ENCODE measurements at regions not wholly inside any gene's neighbourhood (a gene's known extent, or its start where the extent isn't known, plus 50 kb on each side); places are given as distances from the start of the nearest gene placed in this dataset.

DNA sequence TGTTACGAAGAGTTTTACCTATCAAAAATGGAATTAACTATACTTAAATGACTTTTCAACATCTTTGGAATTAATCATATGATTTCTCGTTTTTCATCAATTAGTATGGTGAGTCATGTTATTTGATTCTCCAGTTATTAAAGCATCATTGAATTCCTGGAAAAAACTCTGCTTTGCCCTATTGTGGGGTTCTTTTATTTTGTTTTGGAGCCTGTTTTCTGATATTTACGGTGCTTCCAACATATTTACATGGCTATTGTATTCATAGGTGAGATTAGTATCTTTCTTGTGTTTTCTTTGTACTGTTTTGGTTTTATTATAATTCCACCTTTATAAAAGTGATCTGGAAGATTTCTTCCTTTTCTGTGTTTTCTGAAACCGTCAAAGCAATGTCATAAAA lies 902.7 kb downstream of the TBC1D22A start:
- no peak for TF ChIP-seq RAD21 (IDR thresholded peaks at IDR 0.05; ENCODE audit: low read length)
- TF ChIP-seq, protein P1, sequence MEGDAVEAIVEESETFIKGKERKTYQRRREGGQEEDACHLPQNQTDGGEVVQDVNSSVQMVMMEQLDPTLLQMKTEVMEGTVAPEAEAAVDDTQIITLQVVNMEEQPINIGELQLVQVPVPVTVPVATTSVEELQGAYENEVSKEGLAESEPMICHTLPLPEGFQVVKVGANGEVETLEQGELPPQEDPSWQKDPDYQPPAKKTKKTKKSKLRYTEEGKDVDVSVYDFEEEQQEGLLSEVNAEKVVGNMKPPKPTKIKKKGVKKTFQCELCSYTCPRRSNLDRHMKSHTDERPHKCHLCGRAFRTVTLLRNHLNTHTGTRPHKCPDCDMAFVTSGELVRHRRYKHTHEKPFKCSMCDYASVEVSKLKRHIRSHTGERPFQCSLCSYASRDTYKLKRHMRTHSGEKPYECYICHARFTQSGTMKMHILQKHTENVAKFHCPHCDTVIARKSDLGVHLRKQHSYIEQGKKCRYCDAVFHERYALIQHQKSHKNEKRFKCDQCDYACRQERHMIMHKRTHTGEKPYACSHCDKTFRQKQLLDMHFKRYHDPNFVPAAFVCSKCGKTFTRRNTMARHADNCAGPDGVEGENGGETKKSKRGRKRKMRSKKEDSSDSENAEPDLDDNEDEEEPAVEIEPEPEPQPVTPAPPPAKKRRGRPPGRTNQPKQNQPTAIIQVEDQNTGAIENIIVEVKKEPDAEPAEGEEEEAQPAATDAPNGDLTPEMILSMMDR (conservative IDR thresholded peaks at IDR 0.05; ENCODE audit: low read depth, low read length), result no peak
- TF ChIP-seq CHD1 (IDR thresholded peaks at IDR 0.05; ENCODE audit: low read depth, low read length), result no peak

Data from IMR-90 (cell line).